GM19463 (cell line): ENCODE measurements at regions not wholly inside any gene's neighbourhood (a gene's known extent, or its start where the extent isn't known, plus 50 kb on each side); places are given as distances from the start of the nearest gene placed in this dataset.
"Not testable (repeated sequence)": the region's sequence is repeated elsewhere in the genome, so short reads cannot be mapped to it uniquely, and the experiment has no call there.

ENCODE experiments used
- ATAC-seq: cut with Tn5 transposase; IDR thresholded peaks from one replicate; pipeline ENCODE4 v1.9.1; 2021; ENCODE audit warnings: mild to moderate bottlenecking, moderate library complexity; ENCODE audit not compliant: unreplicated experiment

DNA sequence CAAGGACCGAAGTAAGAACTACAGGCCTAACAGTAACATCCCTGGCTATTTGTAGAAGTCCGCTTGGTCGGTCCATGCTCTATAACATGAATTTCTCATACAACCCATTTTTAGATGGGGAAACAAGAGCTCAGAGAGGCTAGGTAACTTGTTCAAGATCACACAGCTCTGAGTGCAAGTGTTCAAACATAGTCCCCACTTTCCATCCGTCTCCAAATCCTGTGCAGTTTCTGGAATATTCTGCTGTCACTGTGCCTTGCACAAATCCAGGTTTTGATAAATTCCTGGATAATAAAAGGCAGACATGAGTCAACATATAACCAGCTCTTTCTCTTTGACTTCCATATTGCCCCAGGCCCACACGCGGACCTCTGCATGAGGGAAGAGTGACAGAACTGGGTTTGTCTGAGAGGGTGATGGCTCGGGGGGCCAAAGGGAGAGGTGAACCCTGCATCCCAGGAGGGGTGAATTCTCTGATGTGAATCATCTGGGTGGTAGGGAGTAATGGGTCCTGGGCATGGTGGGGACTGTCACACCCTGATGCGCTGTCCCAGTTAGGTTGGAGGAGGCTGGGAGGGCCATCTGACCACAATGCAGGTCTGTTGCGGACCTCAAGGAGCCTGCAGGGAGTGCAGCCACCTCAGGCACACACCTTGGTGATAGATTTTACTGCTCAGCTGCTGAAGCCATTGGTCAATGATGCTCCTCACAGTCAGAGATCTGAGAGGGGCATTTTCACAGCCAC is 162.2 kb downstream of the SMAD6 start:
- no peak for ATAC-seq

DNA sequence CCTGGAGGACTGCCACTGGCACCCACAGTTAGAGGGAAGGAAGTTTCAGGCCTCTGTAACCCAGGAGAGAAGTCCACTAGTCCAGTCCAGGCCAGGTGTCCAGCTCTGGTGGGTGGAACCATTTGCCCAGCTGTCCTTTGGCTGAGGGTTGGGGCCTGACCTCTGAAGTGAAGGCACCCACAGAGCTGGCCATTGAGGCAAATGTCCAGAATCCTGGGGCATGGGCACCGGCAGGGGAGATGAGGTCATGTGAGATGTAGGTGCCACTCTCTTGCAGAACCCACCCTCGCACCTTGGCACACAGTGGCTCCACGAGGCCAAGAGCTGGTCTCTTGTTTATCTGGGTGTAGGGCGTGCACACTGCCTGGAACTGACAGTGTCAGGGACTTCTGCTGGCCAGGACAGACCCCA is 162.8 kb downstream of the SMAD6 start:
- no peak for ATAC-seq

DNA sequence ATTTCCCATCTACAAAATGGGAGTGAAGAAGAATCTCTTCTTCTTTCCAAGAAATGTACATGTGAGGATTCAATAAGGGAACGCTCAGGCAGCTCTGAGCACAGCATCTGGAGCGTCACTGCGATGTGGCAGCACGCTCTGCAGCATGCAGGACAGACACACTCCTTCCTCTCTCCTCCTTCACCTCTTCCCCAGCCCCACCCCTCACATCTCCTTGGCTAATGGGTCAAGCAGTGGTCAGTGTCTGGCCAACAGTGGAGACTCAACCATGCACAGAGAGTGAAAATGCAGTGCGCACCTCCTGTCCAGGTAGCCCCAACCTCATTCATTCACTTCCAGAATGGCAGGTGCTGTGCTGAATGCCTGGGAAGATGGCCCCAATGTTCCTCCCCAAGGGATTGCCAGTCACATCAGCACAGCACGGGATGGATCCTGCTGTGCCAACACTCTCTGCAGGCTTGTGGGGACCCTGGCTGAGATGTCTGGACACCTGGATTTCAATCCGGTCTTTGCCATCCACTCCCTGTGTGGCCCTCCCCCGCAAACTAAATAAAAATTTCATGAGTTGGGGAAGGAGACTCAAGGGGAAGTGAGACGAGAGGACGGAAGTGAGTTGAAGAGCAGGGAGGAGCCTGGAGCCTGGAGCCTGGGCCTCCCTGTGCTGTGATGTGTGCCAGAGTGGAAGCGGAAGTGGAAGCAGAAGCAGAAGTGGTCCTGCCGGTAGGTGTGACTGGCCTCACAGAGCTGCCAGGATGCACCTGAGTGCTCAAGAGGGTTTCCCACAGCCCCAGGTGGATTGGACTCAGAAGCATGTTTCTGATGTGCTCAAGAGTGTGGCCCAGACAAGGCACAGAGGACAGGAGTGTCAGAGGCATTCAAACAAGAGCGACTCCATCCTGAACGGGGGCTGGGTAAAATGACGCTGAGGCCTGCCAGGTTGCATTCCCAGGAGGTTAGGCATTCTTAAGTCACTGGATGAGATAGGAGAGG is 163.9 kb downstream of the SMAD6 start:
- peak; percentile 68 for ATAC-seq

DNA sequence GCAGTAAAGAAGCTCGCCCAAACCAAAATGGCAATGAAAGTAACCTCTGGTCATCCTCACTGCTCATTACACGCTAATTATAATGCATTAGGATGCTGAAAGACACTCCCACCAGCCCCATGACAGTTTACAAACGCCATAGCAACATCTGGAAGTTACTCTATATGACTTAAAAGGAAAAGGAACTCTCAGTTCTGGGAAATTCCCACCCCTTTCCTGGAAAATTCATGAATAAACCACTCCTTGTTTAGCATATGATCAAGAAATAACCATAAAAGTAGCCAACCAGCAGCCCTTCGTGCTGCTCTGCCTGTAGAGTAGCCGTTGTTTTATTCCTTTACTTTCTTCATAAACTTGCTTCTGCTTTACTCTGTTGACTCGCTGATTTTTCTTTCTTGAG is 164.6 kb downstream of the SMAD6 start:
- no peak for ATAC-seq

DNA sequence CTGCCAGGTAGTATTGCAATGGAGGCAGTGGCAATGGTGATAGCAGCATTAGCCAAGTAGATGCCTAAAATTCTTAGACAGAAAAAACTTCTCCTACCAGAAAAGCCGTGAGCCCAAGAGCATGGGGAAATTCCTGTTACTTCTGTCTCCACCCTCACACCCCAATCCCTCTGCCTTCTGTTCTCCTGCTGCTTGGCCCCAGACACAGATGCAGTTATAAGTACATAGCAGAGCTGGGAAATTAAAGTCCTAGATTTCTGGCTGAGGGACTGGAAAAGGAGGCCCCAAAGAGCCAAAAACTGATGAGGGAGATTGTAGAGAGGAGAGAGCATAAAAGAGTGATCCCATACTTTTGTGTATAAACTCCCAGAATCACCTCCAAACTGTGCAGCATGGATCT is 166.9 kb downstream of the SMAD6 start:
- ATAC-seq: no peak

DNA sequence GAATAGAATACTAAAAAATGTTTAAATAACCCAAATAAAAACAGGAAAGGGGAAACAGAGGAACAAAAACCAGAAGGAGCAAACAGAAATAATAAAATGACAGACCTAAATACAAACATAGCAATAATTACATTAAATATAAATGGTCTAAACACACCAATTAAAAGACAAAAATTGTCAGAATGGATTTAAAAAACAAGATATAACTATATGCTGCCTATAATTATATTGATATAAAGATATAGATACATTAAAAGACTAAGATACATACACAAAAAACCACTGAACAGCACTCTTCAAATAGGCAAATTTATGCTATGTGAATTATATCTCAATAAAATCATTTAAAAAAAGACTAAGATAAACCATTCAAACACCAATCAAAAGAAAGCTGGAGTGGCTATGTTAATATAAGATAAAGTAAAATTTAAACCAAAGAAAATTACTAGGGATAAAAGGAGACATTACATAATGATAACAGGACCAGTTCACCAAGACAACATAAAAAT is 168.9 kb downstream of the SMAD6 start:
- no peak for ATAC-seq

DNA sequence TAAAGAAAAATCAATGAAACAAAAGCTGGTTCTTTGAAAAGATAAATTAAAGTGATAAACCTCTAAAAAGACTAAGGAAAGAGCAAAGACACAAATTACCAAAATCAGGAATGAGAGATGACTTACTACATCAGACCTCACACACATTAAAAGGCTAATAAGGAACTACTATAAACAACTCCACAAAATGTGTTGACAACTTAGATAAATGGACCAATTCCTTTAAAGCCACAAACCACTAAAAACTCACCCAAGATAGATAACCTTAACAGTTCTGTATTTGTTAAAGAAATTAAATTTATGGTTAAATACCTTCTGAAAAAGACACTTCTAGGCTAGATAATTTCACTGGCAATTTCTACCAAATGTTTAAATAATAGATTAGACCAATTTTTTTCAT is 170.4 kb downstream of the SMAD6 start:
- ATAC-seq: no peak

DNA sequence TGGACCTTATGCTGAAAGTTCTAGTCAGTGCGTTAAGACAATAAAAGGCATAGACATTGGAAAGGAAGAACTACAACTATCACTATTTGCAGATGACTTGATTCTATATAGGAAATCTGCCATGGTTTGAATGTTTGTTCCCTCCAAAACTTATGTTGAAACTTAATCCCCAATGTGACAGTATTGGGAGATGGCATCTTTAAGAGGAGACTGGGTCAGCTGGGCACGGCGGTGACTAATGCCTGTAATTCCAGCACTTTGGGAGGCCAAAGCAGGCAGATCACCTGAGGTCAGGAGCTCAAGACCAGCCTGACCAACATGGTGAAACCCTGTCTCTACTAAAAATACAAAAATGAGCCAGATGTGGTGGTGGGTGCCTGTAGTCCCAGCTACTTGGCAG is 171.3 kb downstream of the SMAD6 start:
- not testable (repeated sequence) for ATAC-seq

DNA sequence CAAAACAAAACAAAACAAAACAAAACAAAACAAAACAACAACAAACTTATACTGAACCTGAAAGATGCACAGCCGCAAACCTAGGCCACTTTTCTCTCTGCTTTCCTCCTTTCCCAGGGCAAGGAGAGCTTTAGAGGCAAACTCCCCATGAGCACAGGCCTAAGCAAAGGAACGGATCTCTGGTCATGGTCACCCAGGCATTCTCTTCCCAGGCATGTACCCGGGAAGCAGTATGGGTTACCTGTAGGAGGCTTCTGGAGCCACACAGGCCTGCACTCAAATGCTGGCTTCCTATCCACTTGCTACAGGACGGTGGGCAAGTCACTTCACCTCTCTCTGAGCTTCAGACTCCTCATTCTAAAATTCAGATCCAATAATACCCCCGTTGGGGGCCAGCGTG is 171.8 kb downstream of the SMAD6 start:
- ATAC-seq: no peak

DNA sequence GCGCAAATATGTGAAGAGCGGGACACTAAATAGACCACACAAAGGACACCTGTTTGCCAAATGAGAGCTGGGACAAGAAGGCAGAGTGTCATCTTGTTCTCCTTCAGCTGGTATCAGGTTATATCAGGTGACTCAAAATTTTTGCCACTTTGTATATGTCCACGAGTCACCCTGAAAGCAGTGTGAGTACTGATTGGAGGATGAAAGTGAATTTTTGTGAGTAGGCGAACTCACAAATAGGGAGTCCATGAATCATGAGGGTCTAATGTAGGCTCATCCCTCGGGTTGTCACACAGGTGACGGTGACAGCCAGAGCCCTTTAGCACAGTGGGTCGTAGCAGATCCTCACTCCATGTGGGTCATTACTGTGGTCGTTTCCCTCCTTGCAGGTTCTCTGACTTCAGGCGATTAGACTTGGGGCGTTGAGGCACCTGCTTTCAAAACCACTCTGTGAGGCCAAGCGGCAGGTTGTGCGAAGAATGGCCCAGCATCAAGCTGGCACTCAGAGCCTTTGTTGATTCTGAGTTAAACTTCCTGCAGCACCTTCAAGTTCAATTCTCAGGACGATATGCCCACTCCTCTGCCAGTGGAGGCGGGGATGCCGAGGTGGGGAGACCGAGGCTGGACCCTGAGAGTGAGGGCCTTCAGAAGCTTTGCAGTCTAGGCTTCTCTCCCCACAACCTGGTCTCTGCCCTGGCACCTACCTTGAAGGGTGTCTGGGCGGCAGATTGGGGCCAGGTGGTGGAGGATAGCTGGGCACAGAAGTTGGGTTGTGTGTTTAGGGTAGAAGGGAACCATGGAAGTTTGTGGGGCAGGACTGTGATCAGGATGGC is 173.8 kb downstream of the SMAD6 start:
- ATAC-seq: no peak

DNA sequence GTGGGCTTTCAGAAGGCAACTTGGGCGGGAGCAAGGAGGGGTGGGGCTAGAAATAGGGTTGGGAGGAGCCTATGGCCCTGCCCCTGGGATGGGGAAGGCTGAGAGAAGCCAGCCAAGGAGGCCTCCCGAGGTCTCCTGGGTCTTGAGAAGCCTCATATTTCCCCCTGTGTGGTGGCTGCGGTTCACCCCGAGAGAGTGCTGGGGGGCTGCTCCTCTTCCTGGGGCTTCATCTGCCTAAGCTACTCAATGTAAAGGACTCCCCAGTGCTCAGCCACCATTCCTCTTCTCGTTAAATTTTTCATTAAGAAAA is 174.3 kb downstream of the SMAD6 start:
- no peak for ATAC-seq

DNA sequence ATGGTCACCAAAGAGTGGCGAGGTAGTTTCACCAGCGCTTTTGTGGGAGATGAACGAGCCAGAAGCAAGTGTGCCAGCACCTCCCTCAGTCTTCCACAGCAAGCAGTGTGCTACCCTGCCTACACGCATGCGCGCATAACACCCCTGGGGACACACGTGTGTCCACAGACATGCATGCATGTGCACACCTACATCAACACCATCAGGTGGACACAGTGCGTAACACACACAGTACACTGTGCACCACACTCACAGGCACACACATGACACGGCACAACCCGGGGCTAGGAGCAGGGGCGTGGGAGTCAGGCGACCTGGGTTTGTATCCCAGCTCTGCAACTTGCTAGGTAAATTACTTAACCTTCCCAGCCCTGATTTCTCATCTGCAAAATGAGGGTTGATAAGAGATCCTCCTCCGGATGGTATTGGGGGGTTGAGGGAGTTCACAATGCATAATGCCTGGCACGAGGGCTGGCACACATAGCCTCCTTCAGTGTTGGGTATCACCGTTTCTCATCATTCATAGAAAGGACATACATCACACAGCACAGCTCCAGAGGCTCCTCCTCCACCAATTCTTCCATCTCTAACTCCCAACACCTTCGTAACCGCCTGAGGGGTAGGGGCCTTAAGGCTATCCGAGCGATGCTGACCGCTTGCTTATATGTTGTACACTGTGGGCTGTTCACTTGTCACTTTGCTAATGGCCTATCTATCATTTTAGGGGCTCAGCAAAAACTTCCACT is 174.9 kb downstream of the SMAD6 start:
- ATAC-seq: no peak

DNA sequence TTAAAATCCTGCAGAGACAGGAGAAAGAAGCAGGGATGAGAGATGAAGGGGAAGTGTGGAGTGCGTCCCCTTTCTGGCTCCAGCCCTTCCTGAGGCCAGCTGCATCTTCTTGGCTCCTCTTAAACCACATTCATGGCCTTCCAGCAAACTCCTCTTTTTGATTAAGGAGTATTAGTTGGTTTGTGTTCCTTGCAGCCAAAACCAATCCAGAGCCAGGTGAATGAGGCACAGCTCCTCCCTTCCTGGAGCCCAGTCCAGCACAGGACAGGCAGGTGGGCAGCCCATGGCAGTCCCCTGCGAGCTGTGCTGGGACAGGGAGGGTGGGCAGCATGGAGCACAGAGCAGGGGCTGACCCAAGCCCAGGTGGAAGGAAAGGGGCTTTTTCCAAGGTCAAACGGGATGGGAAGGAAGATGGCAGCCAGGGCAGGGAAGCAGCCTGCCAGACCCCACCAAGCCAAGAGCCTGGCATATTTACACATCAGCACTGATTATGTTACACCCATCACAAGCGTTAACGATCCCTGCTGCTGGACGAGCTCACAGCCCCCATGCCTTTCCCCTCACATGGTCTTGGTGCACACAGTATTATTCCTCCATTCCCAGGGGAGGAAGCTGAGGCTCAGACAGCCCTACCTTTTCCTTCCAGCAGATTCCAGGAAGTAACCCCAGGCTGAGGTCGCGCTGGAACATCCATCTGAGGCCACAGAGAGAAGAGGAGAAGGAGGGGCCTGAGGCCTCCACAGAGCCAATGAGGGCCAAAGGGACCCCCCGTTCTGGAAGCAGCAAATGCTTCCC is 175.6 kb downstream of the SMAD6 start:
- ATAC-seq: no peak

DNA sequence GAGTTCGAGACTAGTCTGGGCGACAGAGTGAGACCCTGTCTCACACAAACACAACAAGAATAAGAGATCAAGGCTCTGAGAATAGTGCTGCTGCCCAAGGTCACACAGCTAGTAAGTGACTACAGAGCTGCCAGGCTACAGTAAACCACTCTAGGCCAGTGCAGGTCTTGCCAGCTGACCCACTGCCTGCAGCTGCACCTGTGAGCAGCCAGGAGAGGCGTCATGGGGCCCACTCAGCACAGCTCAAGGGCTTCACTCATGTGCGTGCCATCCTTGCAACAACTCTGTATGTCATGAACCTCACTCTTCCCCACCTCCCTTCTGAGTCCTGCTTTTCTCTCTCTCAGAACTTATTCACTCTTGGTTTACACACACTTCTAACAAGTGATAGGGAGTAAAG is 176.7 kb downstream of the SMAD6 start:
- no peak for ATAC-seq

DNA sequence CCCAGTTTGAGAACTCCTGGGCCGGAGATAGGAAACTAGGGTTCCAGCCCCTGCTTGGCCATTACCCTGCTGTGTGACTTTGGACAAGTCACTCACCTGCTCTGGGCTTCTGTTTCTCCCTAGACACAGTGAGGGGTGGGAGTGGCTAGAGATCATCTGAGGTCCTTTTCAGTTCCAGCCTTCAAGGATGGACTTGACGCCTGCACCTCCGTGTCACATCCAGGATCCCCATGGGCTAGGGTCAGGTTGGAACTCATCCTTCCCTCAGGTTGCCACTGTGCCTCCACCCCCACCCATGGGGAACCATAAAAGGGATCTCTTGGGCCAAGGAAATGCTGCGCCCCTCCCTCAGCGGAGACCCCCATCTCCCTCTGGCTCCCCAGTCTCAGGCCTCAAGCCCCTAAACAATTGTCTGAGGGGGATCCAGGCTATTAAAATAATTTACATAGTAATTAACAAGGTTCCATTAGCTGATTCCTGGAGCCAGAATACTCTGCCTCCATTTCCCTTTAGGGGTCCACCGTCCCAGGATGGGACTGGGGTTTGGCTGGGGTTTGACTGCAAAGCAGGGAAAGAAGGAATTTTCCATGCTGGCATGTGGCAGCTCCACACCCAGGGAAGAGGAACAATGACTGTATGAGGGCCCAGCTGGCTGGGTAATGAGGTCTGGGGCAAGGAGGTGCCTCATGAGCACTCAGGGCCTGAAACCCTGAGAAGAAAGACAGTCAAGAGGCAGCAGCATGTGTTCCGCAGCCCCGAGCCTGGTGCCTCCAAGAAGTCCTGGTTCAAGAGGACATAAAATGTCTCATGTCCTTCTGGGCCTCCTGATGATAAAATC is 177.7 kb downstream of the SMAD6 start:
- ATAC-seq: no peak

DNA sequence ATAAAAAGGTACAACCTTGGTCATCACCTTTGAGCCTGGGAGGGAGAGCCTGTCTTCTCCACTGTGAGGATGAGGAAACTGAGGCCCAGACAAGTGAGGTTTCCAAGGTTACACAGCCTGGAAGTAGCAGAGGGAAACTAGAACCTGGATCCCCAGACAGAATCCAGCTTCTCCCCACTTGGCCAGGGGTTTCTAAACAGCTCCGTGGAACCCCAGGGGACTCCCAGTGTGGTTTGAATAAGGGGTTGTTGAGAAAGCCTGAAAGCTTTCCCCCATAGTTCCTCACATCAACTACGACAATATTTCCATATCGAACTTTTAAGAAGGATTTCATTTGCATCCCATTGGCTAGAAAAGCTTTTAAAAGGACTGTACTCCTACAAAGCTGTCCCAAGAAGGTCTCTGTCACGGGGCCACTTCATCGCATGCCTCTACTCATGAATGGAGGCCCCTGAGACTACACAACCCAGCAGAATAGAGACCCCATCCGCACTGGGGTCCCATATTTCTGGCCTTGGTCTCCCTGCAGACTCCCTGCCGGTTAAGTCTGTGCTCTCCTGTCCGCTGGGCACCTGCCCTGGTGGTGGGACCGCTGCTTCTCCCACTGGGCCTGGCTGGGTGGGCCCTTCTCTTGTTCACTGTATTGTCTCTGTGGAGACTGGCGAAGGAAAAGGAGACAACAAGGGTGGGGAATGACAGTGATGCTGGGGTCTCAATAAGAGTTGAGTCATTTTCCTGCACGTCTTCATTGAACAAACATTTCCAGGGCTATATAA is 178.5 kb downstream of the SMAD6 start:
- ATAC-seq: no peak

DNA sequence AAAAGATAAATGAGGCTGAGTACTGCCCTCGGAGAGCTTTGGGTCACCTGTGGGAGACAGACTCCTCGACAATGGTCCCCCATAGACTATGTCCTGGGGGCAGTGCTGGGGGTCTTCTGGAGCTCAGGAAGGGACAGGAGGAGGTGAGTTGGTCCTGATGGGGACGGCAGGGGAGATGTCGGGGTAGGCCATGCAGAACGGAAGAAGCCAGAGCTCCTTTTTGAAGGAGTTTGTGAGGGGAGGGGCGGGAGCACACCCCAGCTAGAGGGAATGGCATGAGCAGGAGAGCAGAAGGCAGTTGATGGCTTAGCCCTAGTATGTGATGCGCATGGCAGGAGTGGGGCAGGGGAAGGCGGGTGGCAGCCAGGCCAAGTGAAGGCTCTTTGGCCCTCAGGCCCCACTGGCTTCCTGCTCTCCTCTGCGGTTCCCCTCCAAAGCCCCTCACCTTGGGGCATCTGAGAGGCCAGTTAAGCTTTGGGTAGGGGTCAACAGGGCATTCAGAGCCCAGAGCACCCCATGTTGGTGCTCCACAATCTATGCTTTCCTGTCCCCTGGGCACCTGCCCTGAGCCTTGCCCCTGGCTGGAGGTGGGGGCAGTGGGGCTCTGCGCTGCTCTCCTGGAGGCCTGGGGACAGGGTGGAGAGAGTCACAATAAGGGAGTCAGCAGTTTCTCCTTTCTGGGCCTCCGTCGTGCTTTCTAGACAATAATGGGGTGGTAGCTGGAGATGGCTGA is 179.3 kb downstream of the SMAD6 start:
- no peak for ATAC-seq
